ENCODE measurements at regions not wholly inside any gene's neighbourhood (a gene's known extent, or its start where the extent isn't known, plus 50 kb on each side); places are given as distances from the start of the nearest gene placed in this dataset.

DNA sequence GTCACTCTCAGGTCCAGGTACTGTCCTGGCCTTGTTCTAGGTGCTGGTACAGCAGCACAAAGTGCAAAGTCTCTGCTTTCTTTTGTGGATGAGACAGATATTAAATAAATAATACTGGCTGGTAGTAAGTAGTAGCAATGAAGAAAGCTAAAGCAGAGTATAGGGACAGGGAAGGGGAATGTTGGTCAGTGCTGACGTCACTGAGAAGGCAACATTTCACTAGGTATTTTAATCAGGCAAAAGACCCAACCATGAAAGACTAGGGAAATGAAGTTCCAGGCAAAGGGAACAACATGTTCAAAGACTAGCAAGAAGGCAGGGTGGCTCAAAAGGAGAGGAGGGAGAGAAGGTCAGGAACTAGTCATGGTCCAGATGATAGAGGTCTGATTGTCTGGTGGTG, 388.2 kb downstream of the YTHDC2 start:
- in situ Hi-C loops (cut with HindIII; ENCODE audit: low pct_unique_long_range_greater_than_20kb, low sequenced_read_pairs) (no loop called here), intact Hi-C loops (cut with micrococcal nuclease; ENCODE audit: unreplicated experiment) (no loop called here)
- DNase-seq (ENCODE audit: low read depth, low spot score) (no peak), ATAC-seq (no peak)
- CTCF ChIA-PET, result no interaction called here
- POLR2A ChIA-PET, result no interaction called here
- no TSS peak for BruUV-seq (replicated peaks)
- Histone ChIP-seq H3K9me3 (ENCODE audit: control insufficient read depth, insufficient read depth, low read depth, low read length) (no peaks in the 10 kb centered on the region), H3K27ac (ENCODE audit: low read length) (no peak overlapping the region), H3K4me3 (ENCODE audit: low read depth in 2 of 2, low read length in 2 of 2) (no peak overlapping the region), H3K27me3 (ENCODE audit: control insufficient read depth, insufficient read depth, low read length) (no peaks in the 10 kb centered on the region), H3K36me3 (ENCODE audit: control insufficient read depth, insufficient read depth, low read length) (no peaks in the 10 kb centered on the region), H3K4me1 (ENCODE audit: control insufficient read depth, insufficient read depth, low read length) (no peaks in the 10 kb centered on the region)
- no peak for TF ChIP-seq TCF7L2 (IDR thresholded peaks at IDR 0.05; ENCODE audit: low read depth, low read length)
- TF ChIP-seq, protein P1, sequence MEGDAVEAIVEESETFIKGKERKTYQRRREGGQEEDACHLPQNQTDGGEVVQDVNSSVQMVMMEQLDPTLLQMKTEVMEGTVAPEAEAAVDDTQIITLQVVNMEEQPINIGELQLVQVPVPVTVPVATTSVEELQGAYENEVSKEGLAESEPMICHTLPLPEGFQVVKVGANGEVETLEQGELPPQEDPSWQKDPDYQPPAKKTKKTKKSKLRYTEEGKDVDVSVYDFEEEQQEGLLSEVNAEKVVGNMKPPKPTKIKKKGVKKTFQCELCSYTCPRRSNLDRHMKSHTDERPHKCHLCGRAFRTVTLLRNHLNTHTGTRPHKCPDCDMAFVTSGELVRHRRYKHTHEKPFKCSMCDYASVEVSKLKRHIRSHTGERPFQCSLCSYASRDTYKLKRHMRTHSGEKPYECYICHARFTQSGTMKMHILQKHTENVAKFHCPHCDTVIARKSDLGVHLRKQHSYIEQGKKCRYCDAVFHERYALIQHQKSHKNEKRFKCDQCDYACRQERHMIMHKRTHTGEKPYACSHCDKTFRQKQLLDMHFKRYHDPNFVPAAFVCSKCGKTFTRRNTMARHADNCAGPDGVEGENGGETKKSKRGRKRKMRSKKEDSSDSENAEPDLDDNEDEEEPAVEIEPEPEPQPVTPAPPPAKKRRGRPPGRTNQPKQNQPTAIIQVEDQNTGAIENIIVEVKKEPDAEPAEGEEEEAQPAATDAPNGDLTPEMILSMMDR (IDR thresholded peaks at IDR 0.05), result no peak
- no peak for TF ChIP-seq SIN3A (IDR thresholded peaks at IDR 0.05; ENCODE audit: borderline replicate concordance, insufficient read depth, low read depth, low read length)

DNA sequence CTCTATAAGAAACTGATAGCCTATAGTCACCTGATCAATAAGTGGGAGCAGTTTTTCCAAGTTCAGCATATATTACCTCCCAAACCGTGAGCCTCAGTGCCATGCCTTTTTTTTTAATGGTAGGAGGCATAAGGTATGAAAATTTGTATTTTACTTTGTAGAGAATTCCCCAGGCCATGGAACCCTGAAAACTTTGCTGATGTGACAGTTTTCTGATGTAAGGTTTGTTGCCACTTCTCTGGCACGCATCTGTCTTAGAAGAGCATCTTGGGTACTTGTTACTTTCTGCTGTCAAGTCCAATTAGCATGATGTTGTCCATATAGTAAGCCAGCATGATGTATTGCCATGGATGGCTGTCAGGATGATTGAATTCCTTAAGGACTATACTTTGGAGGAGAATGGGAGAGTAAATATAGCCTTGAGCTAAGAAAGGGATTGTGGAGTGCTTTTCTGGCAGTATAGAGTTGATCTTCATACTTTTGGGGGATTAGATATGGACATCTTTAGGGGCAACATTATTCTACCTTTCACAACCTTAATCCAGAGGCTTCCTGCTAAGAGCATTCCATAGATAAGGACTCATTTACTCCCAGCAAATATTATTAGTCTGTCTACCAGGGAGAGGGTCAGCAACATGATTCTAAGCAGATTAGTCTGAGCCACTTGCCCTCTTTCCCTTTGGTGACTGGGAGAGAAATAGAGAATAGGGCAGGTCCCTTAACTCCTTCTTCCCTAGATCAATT, 389.6 kb downstream of the YTHDC2 start:
- DNase-seq (ENCODE audit: low read depth, low spot score), result no peak
- no TSS peak for BruUV-seq (replicated peaks)
- in situ Hi-C loops (cut with HindIII; ENCODE audit: low pct_unique_long_range_greater_than_20kb, low sequenced_read_pairs) (no loop called here), intact Hi-C loops (cut with micrococcal nuclease; ENCODE audit: unreplicated experiment) (no loop called here)
- Histone ChIP-seq H3K9me3 (ENCODE audit: control insufficient read depth, insufficient read depth, low read depth, low read length) (no peaks in the 10 kb centered on the region), H3K4me1 (ENCODE audit: control insufficient read depth, insufficient read depth, low read length) (no peaks in the 10 kb centered on the region), H3K27ac (ENCODE audit: low read length) (no peak overlapping the region), H3K36me3 (ENCODE audit: control insufficient read depth, insufficient read depth, low read length) (no peaks in the 10 kb centered on the region), H3K27me3 (ENCODE audit: control insufficient read depth, insufficient read depth, low read length) (no peaks in the 10 kb centered on the region), H3K4me3 (ENCODE audit: low read depth in 2 of 2, low read length in 2 of 2) (no peak overlapping the region)
- ChIA-PET POLR2A (no interaction called here), CTCF (no interaction called here)
- TF ChIP-seq, protein P1 (IDR thresholded peaks at IDR 0.05), result no peak
- TF ChIP-seq POLR2AphosphoS5 (IDR thresholded peaks at IDR 0.05; ENCODE audit: low read depth, low read length) (no peak), TCF7L2 (IDR thresholded peaks at IDR 0.05; ENCODE audit: low read depth, low read length) (no peak), SIN3A (IDR thresholded peaks at IDR 0.05; ENCODE audit: borderline replicate concordance, insufficient read depth, low read depth, low read length) (no peak)
- TF ChIP-seq, protein P2, sequence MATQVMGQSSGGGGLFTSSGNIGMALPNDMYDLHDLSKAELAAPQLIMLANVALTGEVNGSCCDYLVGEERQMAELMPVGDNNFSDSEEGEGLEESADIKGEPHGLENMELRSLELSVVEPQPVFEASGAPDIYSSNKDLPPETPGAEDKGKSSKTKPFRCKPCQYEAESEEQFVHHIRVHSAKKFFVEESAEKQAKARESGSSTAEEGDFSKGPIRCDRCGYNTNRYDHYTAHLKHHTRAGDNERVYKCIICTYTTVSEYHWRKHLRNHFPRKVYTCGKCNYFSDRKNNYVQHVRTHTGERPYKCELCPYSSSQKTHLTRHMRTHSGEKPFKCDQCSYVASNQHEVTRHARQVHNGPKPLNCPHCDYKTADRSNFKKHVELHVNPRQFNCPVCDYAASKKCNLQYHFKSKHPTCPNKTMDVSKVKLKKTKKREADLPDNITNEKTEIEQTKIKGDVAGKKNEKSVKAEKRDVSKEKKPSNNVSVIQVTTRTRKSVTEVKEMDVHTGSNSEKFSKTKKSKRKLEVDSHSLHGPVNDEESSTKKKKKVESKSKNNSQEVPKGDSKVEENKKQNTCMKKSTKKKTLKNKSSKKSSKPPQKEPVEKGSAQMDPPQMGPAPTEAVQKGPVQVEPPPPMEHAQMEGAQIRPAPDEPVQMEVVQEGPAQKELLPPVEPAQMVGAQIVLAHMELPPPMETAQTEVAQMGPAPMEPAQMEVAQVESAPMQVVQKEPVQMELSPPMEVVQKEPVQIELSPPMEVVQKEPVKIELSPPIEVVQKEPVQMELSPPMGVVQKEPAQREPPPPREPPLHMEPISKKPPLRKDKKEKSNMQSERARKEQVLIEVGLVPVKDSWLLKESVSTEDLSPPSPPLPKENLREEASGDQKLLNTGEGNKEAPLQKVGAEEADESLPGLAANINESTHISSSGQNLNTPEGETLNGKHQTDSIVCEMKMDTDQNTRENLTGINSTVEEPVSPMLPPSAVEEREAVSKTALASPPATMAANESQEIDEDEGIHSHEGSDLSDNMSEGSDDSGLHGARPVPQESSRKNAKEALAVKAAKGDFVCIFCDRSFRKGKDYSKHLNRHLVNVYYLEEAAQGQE (IDR thresholded peaks at IDR 0.05; ENCODE audit: insufficient read depth in 1 of 2, low read depth in 2 of 2, low read length in 1 of 2), result no peak
- ATAC-seq, result no peak

Measured in Panc1 (cell line).